Fibroblast of lung (primary cell): ENCODE measurements at regions not wholly inside any gene's neighbourhood (a gene's known extent, or its start where the extent isn't known, plus 50 kb on each side); places are given as distances from the start of the nearest gene placed in this dataset.

Experiments
- DNase-seq, 2 donors: peaks; one replicate each; pipeline versions ENCODE4 v3.0.0 to v3.0.0-alpha.2; 2010; ENCODE audit warnings: low read depth in 2 of 2
- H2AFZ ChIP-seq: 2 replicates; pipeline ENCODE4 v1.5.1; 2012; ENCODE audit warnings: low read length, control low read depth, inconsistent platforms
- H3K27ac ChIP-seq: 2 replicates; pipeline ENCODE4 v1.5.1; 2011; ENCODE audit warnings: low read length, control low read depth; ENCODE audit not compliant: insufficient read depth
- H3K27me3 ChIP-seq: 2 replicates; pipeline ENCODE4 v1.5.1; 2011; ENCODE audit warnings: mild to moderate bottlenecking, low read length; ENCODE audit not compliant: control insufficient read depth, insufficient read depth
- H3K36me3 ChIP-seq: 2 replicates; pipeline ENCODE4 v1.5.1; 2011; ENCODE audit warnings: low read length; ENCODE audit not compliant: control insufficient read depth, insufficient read depth
- H3K4me1 ChIP-seq: 2 replicates; pipeline ENCODE4 v1.5.1; 2011; ENCODE audit warnings: low read length; ENCODE audit not compliant: control insufficient read depth, insufficient read depth; ENCODE audit errors: extremely low read depth
- H3K4me2 ChIP-seq: 2 replicates; pipeline ENCODE4 v1.5.1; 2011; ENCODE audit warnings: low read length, control low read depth; ENCODE audit not compliant: insufficient read depth; ENCODE audit errors: extremely low read depth
- H3K4me3 ChIP-seq, 4 experiments: fragments of 200-600 bp in 1 of 4; sonication (generic) in 1 of 4; replicated peaks in 1 of 4; 2 replicates each; pipeline ENCODE4 v1.5.1; 2011 to 2016; ENCODE audit warnings: low read length in 4 of 4, low read depth in 3 of 4, mild to moderate bottlenecking in 3 of 4, control low read depth in 2 of 4, inconsistent platforms in 1 of 4, mixed read lengths in 1 of 4; ENCODE audit not compliant: insufficient read depth in 1 of 4; ENCODE audit errors: control extremely low read depth in 1 of 4
- H3K79me2 ChIP-seq: 2 replicates; pipeline ENCODE4 v1.5.1; 2012; ENCODE audit warnings: mild to moderate bottlenecking, low read length, inconsistent platforms; ENCODE audit not compliant: control insufficient read depth, insufficient read depth
- H3K9ac ChIP-seq: 2 replicates; pipeline ENCODE4 v1.5.1; 2011; ENCODE audit warnings: mild to moderate bottlenecking, low read length, control low read depth; ENCODE audit not compliant: insufficient read depth
- H3K9me3 ChIP-seq: 2 replicates; pipeline ENCODE4 v1.5.1; 2012; ENCODE audit warnings: low read depth, low read length; ENCODE audit not compliant: control insufficient read depth, insufficient read depth
- H4K20me1 ChIP-seq: 2 replicates; pipeline ENCODE4 v1.5.1; 2011; ENCODE audit warnings: low read length; ENCODE audit not compliant: control insufficient read depth, insufficient read depth; ENCODE audit errors: extremely low read depth
- EZH2 ChIP-seq: IDR thresholded peaks from 2 replicates; pipeline ENCODE4 v1.5.1; 2012; ENCODE audit warnings: low read length, control low read depth, mild to moderate bottlenecking; ENCODE audit errors: missing control alignments
- TF ChIP-seq, protein P1 (sequence below), 2 donors: IDR thresholded peaks in 1 of 2; conservative IDR thresholded peaks in 1 of 2; 1 replicate in 1 of 2; 2 replicates in 1 of 2; pipeline ENCODE4 v1.5.1; 2011 to 2012; ENCODE audit warnings: low read length in 2 of 2, control low read depth in 1 of 2, inconsistent platforms in 1 of 2, low read depth in 1 of 2, mild to moderate bottlenecking in 1 of 2

DNA sequence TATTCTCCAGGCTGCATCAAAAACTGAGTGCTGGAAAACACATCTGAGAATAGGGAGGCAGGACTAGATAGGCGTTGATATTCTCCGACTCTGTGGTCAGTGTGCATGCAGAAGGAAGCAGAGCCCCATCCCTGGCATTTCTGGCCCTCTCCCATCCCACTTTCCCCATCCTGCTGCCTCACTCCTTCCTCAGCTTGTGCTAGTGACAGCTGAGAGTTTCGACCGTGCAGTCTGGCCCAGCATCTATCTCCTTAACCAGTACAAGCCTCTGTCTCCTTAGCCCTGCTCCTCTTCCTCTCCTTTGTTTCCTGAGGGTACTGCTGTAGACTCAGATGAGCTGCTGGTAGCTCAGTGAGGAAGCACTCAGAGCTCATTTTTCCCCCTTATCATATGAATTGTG lies 163.2 kb downstream of the SUCLA2 start:
- DNase-seq = no peak
- Histone ChIP-seq H2AFZ (no peak overlapping the region), H3K27ac (no peak overlapping the region), H3K36me3 (no peaks in the 10 kb centered on the region), H3K27me3 (no peaks in the 10 kb centered on the region), H4K20me1 (no peaks in the 10 kb centered on the region), H3K4me3 (no peak overlapping the region), H3K9me3 (no peaks in the 10 kb centered on the region), H3K79me2 (no peaks in the 10 kb centered on the region), H3K4me1 (no peaks in the 10 kb centered on the region), H3K9ac (no peak overlapping the region), H3K4me2 (no peak overlapping the region)
- no peak for TF ChIP-seq EZH2
- TF ChIP-seq, protein P1, sequence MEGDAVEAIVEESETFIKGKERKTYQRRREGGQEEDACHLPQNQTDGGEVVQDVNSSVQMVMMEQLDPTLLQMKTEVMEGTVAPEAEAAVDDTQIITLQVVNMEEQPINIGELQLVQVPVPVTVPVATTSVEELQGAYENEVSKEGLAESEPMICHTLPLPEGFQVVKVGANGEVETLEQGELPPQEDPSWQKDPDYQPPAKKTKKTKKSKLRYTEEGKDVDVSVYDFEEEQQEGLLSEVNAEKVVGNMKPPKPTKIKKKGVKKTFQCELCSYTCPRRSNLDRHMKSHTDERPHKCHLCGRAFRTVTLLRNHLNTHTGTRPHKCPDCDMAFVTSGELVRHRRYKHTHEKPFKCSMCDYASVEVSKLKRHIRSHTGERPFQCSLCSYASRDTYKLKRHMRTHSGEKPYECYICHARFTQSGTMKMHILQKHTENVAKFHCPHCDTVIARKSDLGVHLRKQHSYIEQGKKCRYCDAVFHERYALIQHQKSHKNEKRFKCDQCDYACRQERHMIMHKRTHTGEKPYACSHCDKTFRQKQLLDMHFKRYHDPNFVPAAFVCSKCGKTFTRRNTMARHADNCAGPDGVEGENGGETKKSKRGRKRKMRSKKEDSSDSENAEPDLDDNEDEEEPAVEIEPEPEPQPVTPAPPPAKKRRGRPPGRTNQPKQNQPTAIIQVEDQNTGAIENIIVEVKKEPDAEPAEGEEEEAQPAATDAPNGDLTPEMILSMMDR (conservative IDR thresholded peaks at IDR 0.05 in 1 of 2, IDR thresholded peaks at IDR 0.05 in 1 of 2; ENCODE audit: low read depth in 1 of 2, low read length in 2 of 2) = no peak

DNA sequence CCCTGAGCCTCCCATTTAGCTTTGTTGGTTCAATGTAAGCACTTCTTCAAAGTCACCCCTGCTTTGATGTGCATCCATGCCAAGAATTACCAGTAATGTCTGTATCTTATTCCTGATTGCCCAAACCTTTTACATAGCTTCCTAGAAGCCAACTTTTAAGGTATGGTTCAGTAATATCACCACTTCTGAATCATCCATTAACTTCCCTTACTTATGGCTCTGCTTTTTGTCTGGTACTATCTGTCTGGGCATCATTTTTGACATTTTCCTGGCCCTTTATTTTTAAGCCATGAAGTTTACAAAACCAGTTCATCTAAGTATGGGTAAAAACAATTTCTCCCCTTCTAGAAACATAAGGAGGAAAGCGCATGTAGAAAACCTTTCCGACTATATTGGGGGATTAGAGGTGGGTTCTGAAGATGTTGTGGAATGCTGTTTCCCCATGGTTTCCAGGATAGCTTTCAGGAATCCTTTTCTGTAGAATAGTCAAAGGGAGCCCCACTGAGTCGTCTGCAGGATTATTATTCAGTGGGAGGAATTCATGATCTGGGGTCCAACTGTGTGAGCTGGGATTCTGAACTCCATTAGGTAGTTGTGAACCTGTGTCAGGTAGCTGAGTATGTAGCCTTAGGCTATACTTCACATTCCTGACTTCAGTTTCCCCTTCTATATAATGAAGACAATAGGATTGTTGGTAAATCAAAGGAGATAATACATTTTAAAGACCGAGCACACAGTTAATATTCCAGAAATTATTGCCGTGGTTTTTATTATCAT lies 163.8 kb downstream of the SUCLA2 start:
- H4K20me1 ChIP-seq = no peaks in the 10 kb centered on the region
- H3K9ac ChIP-seq = no peak overlapping the region
- H3K4me1 ChIP-seq = no peaks in the 10 kb centered on the region
- no peak overlapping the region for H2AFZ ChIP-seq
- no peak overlapping the region for H3K27ac ChIP-seq
- DNase-seq = no peak
- H3K27me3 ChIP-seq = no peaks in the 10 kb centered on the region
- H3K4me3 ChIP-seq = no peak overlapping the region
- no peak overlapping the region for H3K4me2 ChIP-seq
- H3K79me2 ChIP-seq = no peaks in the 10 kb centered on the region
- no peaks in the 10 kb centered on the region for H3K36me3 ChIP-seq
- no peaks in the 10 kb centered on the region for H3K9me3 ChIP-seq
- no peak for TF ChIP-seq EZH2
- TF ChIP-seq, protein P1 (conservative IDR thresholded peaks at IDR 0.05 in 1 of 2, IDR thresholded peaks at IDR 0.05 in 1 of 2; ENCODE audit: low read depth in 1 of 2, low read length in 2 of 2) = no peak

DNA sequence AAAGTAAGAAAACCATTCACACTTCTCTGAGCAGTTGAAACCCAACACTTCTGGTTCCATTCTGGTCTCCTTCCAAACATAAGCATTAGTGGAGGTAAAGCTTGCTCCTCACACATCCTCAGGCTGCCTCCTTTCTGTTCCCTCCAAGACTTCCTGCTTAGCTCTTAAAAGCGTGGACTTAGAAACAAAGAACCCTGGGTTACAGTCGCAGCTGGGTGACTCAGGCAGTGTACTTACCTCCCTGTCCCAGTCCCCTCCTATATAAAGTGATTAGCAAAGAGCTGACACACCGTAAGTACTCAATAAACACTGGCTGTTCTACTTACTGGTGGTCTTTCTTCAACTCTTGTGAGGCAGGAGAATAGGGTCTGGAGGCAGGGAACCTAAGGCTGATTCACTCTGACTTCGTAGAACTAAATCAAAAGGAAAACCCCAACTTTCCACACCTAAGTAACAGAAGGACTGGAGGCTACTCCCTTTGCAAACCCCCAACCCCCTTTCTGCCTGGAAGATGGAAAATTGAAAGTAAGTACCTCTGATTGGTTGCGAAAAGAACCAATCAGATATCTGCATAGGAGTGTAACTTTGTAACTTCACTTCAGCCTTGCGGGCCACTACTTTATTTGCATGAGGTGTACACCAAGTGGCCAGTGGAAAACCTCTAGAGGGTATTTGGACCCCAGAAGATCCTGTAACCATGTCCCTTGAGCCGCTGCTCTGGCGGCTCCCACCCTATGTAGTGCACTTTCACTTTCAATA lies 165.4 kb downstream of the SUCLA2 start:
- Histone ChIP-seq H3K9ac (no peak overlapping the region), H3K27ac (no peak overlapping the region), H3K9me3 (no peaks in the 10 kb centered on the region), H2AFZ (no peak overlapping the region), H3K27me3 (no peaks in the 10 kb centered on the region), H3K4me1 (no peaks in the 10 kb centered on the region), H4K20me1 (no peaks in the 10 kb centered on the region), H3K36me3 (no peaks in the 10 kb centered on the region), H3K4me3 (no peak overlapping the region), H3K79me2 (no peaks in the 10 kb centered on the region), H3K4me2 (no peak overlapping the region)
- DNase-seq = no peak
- TF ChIP-seq, protein P1 (conservative IDR thresholded peaks at IDR 0.05 in 1 of 2, IDR thresholded peaks at IDR 0.05 in 1 of 2; ENCODE audit: low read depth in 1 of 2, low read length in 2 of 2) = no peak
- TF ChIP-seq EZH2 = no peak
